ENCODE measurements at regions not wholly inside any gene's neighbourhood (a gene's known extent, or its start where the extent isn't known, plus 50 kb on each side); places are given as distances from the start of the nearest gene placed in this dataset.

- no peaks in the 10 kb centered on the region for H3K4me1 ChIP-seq (ENCODE audit: control extremely low read depth in 1 of 4, control insufficient read depth in 4 of 4, insufficient read depth in 4 of 4, low read length in 3 of 4)
- 95% methylated on average over 2 of the region's 3 CpGs for WGBS (ENCODE audit: insufficient coverage)
- POLR2A ChIA-PET = no interaction called here
Measured at GRCh38 chr2:45337481-45337880, 273.6 kb downstream of the SRBD1 start.

DNA sequence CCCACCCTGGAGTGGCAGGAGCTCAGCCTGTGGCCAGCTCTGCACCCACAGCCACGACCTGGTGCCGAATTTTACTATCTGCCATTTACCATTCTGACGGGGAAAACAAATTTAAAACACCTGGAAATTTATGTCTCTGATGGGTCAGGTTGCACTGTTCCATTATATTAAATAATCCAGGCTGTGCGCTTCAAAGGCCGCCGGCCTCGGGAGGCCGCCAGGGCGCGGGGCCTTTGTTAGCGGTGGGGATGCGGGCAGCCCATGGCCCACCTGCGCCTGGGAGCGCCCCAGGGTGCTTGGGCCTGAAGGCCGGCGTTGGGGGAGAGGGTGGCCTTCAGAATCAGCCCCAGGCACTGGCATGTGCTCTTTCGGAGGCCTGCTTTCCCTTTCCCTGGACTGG, 276.9 kb downstream of the SRBD1 start:
- H3K27me3 ChIP-seq (replicated peaks in 2 of 5; ENCODE audit: control insufficient read depth in 4 of 5, insufficient read depth in 5 of 5, low read length in 4 of 5) = no peaks in the 10 kb centered on the region
- H3K4me1 ChIP-seq (ENCODE audit: control extremely low read depth in 1 of 4, control insufficient read depth in 4 of 4, insufficient read depth in 4 of 4, low read length in 3 of 4) = no peaks in the 10 kb centered on the region
- no peaks in the 10 kb centered on the region for H3K36me3 ChIP-seq (ENCODE audit: control insufficient read depth in 4 of 4, insufficient read depth in 4 of 4, low read length in 3 of 4)
- no peak overlapping the region for H3K4me3 ChIP-seq (ENCODE audit: control insufficient read depth in 1 of 7, extremely low read depth in 1 of 7, insufficient read depth in 4 of 7, low read depth in 2 of 7, low read length in 6 of 7)
- DNase-seq = no peak
- H3K27ac ChIP-seq (ENCODE audit: insufficient read depth in 1 of 2, low read depth in 1 of 2, low read length in 2 of 2, poor library complexity in 1 of 2, severe bottlenecking in 2 of 2) = no peak overlapping the region
- ChIA-PET POLR2A (no interaction called here), CTCF (no interaction called here)
- H3K9me3 ChIP-seq (ENCODE audit: control extremely low read depth in 1 of 5, control insufficient read depth in 4 of 5, insufficient read depth in 2 of 5, low read depth in 1 of 5, low read length in 4 of 5) = no peaks in the 10 kb centered on the region
- 95% methylated on average over 11 of the region's 17 CpGs for WGBS (ENCODE audit: insufficient coverage)

More at GRCh38 chr2:45337481-45337880, 273.6 kb downstream of the SRBD1 start:
- Histone ChIP-seq H3K36me3 (ENCODE audit: control insufficient read depth in 4 of 4, insufficient read depth in 4 of 4, low read length in 3 of 4) (no peaks in the 10 kb centered on the region), H3K4me3 (ENCODE audit: control insufficient read depth in 1 of 7, extremely low read depth in 1 of 7, insufficient read depth in 4 of 7, low read depth in 2 of 7, low read length in 6 of 7) (no peak overlapping the region), H3K27ac (ENCODE audit: insufficient read depth in 1 of 2, low read depth in 1 of 2, low read length in 2 of 2, poor library complexity in 1 of 2, severe bottlenecking in 2 of 2) (no peak overlapping the region), H3K9me3 (ENCODE audit: control extremely low read depth in 1 of 5, control insufficient read depth in 4 of 5, insufficient read depth in 2 of 5, low read depth in 1 of 5, low read length in 4 of 5) (peaks cover 0 to 2% (median 0%) of the 10 kb centered on the region in 5 experiments), H3K27me3 (replicated peaks in 2 of 5; ENCODE audit: control insufficient read depth in 4 of 5, insufficient read depth in 5 of 5, low read length in 4 of 5) (peaks cover 0 to 7% (median 0%) of the 10 kb centered on the region in 5 experiments)
- DNase-seq = no peak
- CTCF ChIA-PET = no interaction called here

GRCh38 chr2:45332567-45332966, 278.5 kb downstream of the SRBD1 start:
- Histone ChIP-seq H3K4me1 (ENCODE audit: control extremely low read depth in 1 of 4, control insufficient read depth in 4 of 4, insufficient read depth in 4 of 4, low read length in 3 of 4) (no peaks in the 10 kb centered on the region), H3K4me3 (ENCODE audit: control insufficient read depth in 1 of 7, extremely low read depth in 1 of 7, insufficient read depth in 4 of 7, low read depth in 2 of 7, low read length in 6 of 7) (no peak overlapping the region), H3K27ac (ENCODE audit: insufficient read depth in 1 of 2, low read depth in 1 of 2, low read length in 2 of 2, poor library complexity in 1 of 2, severe bottlenecking in 2 of 2) (no peak overlapping the region), H3K9me3 (ENCODE audit: control extremely low read depth in 1 of 5, control insufficient read depth in 4 of 5, insufficient read depth in 2 of 5, low read depth in 1 of 5, low read length in 4 of 5) (no peaks in the 10 kb centered on the region), H3K36me3 (ENCODE audit: control insufficient read depth in 4 of 4, insufficient read depth in 4 of 4, low read length in 3 of 4) (no peaks in the 10 kb centered on the region), H3K27me3 (replicated peaks in 2 of 5; ENCODE audit: control insufficient read depth in 4 of 5, insufficient read depth in 5 of 5, low read length in 4 of 5) (no peaks in the 10 kb centered on the region)
- ChIA-PET POLR2A (no interaction called here), CTCF (interaction anchor here (1.3 kb wide), 1 partner anchor 27 kb away, joined by 3 read pairs; no protein-coding TSS in a partner anchor)
- DNase-seq = no peak
- WGBS (ENCODE audit: insufficient coverage) = 100% methylated on average over 1 of the region's 1 CpG

GRCh38 chr2:45332094-45332493, 279.0 kb downstream of the SRBD1 start:
- peak in 2 of 3 donors; percentile 7 to 15 for DNase-seq
- H3K4me3 ChIP-seq (ENCODE audit: control insufficient read depth in 1 of 7, extremely low read depth in 1 of 7, insufficient read depth in 4 of 7, low read depth in 2 of 7, low read length in 6 of 7) = no peak overlapping the region
- ChIA-PET CTCF (interaction anchor here (1.3 kb wide), 1 partner anchor 28 kb away, joined by 3 read pairs; no protein-coding TSS in a partner anchor), POLR2A (no interaction called here)
- no peaks in the 10 kb centered on the region for H3K9me3 ChIP-seq (ENCODE audit: control extremely low read depth in 1 of 5, control insufficient read depth in 4 of 5, insufficient read depth in 2 of 5, low read depth in 1 of 5, low read length in 4 of 5)
- H3K27me3 ChIP-seq (replicated peaks in 2 of 5; ENCODE audit: control insufficient read depth in 4 of 5, insufficient read depth in 5 of 5, low read length in 4 of 5) = no peaks in the 10 kb centered on the region
- H3K36me3 ChIP-seq (ENCODE audit: control insufficient read depth in 4 of 4, insufficient read depth in 4 of 4, low read length in 3 of 4) = no peaks in the 10 kb centered on the region
- H3K27ac ChIP-seq (ENCODE audit: insufficient read depth in 1 of 2, low read depth in 1 of 2, low read length in 2 of 2, poor library complexity in 1 of 2, severe bottlenecking in 2 of 2) = no peak overlapping the region
- no peaks in the 10 kb centered on the region for H3K4me1 ChIP-seq (ENCODE audit: control extremely low read depth in 1 of 4, control insufficient read depth in 4 of 4, insufficient read depth in 4 of 4, low read length in 3 of 4)

- POLR2A ChIA-PET = no interaction called here
Measured at GRCh38 chr2:45331410-45331786, 279.7 kb downstream of the SRBD1 start.

GRCh38 chr2:45330637-45331409, 280.2 kb downstream of the SRBD1 start:
- no peaks in the 10 kb centered on the region for H3K9me3 ChIP-seq (ENCODE audit: control extremely low read depth in 1 of 5, control insufficient read depth in 4 of 5, insufficient read depth in 2 of 5, low read depth in 1 of 5, low read length in 4 of 5)
- POLR2A ChIA-PET = no interaction called here
- no peaks in the 10 kb centered on the region for H3K36me3 ChIP-seq (ENCODE audit: control insufficient read depth in 4 of 4, insufficient read depth in 4 of 4, low read length in 3 of 4)
- H3K4me1 ChIP-seq (ENCODE audit: control extremely low read depth in 1 of 4, control insufficient read depth in 4 of 4, insufficient read depth in 4 of 4, low read length in 3 of 4) = no peaks in the 10 kb centered on the region
- H3K27ac ChIP-seq (ENCODE audit: insufficient read depth in 1 of 2, low read depth in 1 of 2, low read length in 2 of 2, poor library complexity in 1 of 2, severe bottlenecking in 2 of 2) = no peak overlapping the region
- no peak for DNase-seq
- 95% methylated on average over 6 of the region's 8 CpGs for WGBS (ENCODE audit: insufficient coverage)
- H3K27me3 ChIP-seq (replicated peaks in 2 of 5; ENCODE audit: control insufficient read depth in 4 of 5, insufficient read depth in 5 of 5, low read length in 4 of 5) = no peaks in the 10 kb centered on the region
- no peak overlapping the region for H3K4me3 ChIP-seq (ENCODE audit: control insufficient read depth in 1 of 7, extremely low read depth in 1 of 7, insufficient read depth in 4 of 7, low read depth in 2 of 7, low read length in 6 of 7)
- CTCF ChIA-PET = interaction anchor here (0.7 kb wide), 1 partner anchor 18 kb away, joined by 3 read pairs; no protein-coding TSS in a partner anchor

More at GRCh38 chr2:45331410-45331786, 279.7 kb downstream of the SRBD1 start:
- Histone ChIP-seq H3K36me3 (ENCODE audit: control insufficient read depth in 4 of 4, insufficient read depth in 4 of 4, low read length in 3 of 4) (no peaks in the 10 kb centered on the region), H3K27ac (ENCODE audit: insufficient read depth in 1 of 2, low read depth in 1 of 2, low read length in 2 of 2, poor library complexity in 1 of 2, severe bottlenecking in 2 of 2) (no peak overlapping the region), H3K4me3 (ENCODE audit: control insufficient read depth in 1 of 7, extremely low read depth in 1 of 7, insufficient read depth in 4 of 7, low read depth in 2 of 7, low read length in 6 of 7) (no peak overlapping the region), H3K9me3 (ENCODE audit: control extremely low read depth in 1 of 5, control insufficient read depth in 4 of 5, insufficient read depth in 2 of 5, low read depth in 1 of 5, low read length in 4 of 5) (no peaks in the 10 kb centered on the region), H3K27me3 (replicated peaks in 2 of 5; ENCODE audit: control insufficient read depth in 4 of 5, insufficient read depth in 5 of 5, low read length in 4 of 5) (no peaks in the 10 kb centered on the region), H3K4me1 (ENCODE audit: control extremely low read depth in 1 of 4, control insufficient read depth in 4 of 4, insufficient read depth in 4 of 4, low read length in 3 of 4) (no peaks in the 10 kb centered on the region)
- CTCF ChIA-PET = interaction anchor here (0.7 kb wide), 1 partner anchor 17 kb away, joined by 3 read pairs; no protein-coding TSS in a partner anchor
- no peak for DNase-seq
- 94% methylated on average over 7 of the region's 7 CpGs for WGBS (ENCODE audit: insufficient coverage)

GRCh38 chr2:45330108-45330507, 281.0 kb downstream of the SRBD1 start:
- no peaks in the 10 kb centered on the region for H3K4me1 ChIP-seq (ENCODE audit: control extremely low read depth in 1 of 4, control insufficient read depth in 4 of 4, insufficient read depth in 4 of 4, low read length in 3 of 4)
- no peak for DNase-seq
- WGBS (ENCODE audit: insufficient coverage) = 100% methylated on average over 5 of the region's 5 CpGs
- no peaks in the 10 kb centered on the region for H3K27me3 ChIP-seq (replicated peaks in 2 of 5; ENCODE audit: control insufficient read depth in 4 of 5, insufficient read depth in 5 of 5, low read length in 4 of 5)
- H3K9me3 ChIP-seq (ENCODE audit: control extremely low read depth in 1 of 5, control insufficient read depth in 4 of 5, insufficient read depth in 2 of 5, low read depth in 1 of 5, low read length in 4 of 5) = no peaks in the 10 kb centered on the region
- no peaks in the 10 kb centered on the region for H3K36me3 ChIP-seq (ENCODE audit: control insufficient read depth in 4 of 4, insufficient read depth in 4 of 4, low read length in 3 of 4)
- no peak overlapping the region for H3K4me3 ChIP-seq (ENCODE audit: control insufficient read depth in 1 of 7, extremely low read depth in 1 of 7, insufficient read depth in 4 of 7, low read depth in 2 of 7, low read length in 6 of 7)
- no peak overlapping the region for H3K27ac ChIP-seq (ENCODE audit: insufficient read depth in 1 of 2, low read depth in 1 of 2, low read length in 2 of 2, poor library complexity in 1 of 2, severe bottlenecking in 2 of 2)
- POLR2A ChIA-PET = no interaction called here
- CTCF ChIA-PET = no interaction called here
